H1 (cell line): ENCODE measurements at regions not wholly inside any gene's neighbourhood (a gene's known extent, or its start where the extent isn't known, plus 50 kb on each side); places are given as distances from the start of the nearest gene placed in this dataset.

Source experiments
- CTCF ChIA-PET: fragments of 300-600 bp; sonication (Branson Sonifier 250); formaldehyde crosslinking; loops from one replicate; lab custom pipeline; 2021; ENCODE audit not compliant: partially characterized antibody; lab: Charles Lee
- POLR2A ChIA-PET: fragments of 300-600 bp; sonication (Branson Sonifier 250); formaldehyde crosslinking; loops from one replicate; lab custom pipeline; 2021; ENCODE audit warnings: inconsistent platforms; ENCODE audit not compliant: partially characterized antibody; lab: Charles Lee
- DNase-seq, 2 experiments: peaks; one replicate each; pipeline versions ENCODE4 v3.0.0 to v3.0.0-alpha.2; 2010 to 2022; ENCODE audit warnings: low spot score in 2 of 2, low read depth in 1 of 2, mixed read lengths in 1 of 2
- FAIRE-seq: peaks from 2 replicates; lab custom pipeline; 2011; peaks lifted over from hg19 to GRCh38; lab: Jason Lieb, UNC
- H2AFZ ChIP-seq: 2 replicates; pipeline ENCODE4 v1.8.1; 2012; ENCODE audit warnings: low read length, inconsistent platforms
- H2AK5ac ChIP-seq: 2 replicates; pipeline ENCODE4 v1.6.1; 2013; ENCODE audit warnings: low read depth, low read length
- H2BK120ac ChIP-seq: replicated peaks from 2 replicates; pipeline ENCODE3; 2013; ENCODE audit warnings: low read depth, low read length, inconsistent platforms
- H2BK12ac ChIP-seq: 2 replicates; pipeline ENCODE4 v1.6.1; 2013; ENCODE audit warnings: low read depth, low read length
- H2BK15ac ChIP-seq: 2 replicates; pipeline ENCODE4 v1.6.1; 2013; ENCODE audit warnings: low read length
- H2BK20ac ChIP-seq: 2 replicates; pipeline ENCODE4 v1.6.1; 2013; ENCODE audit warnings: low read length
- H2BK5ac ChIP-seq: 2 replicates; pipeline ENCODE4 v1.6.1; 2013; ENCODE audit warnings: low read depth, low read length
- H3K14ac ChIP-seq: 2 replicates; pipeline ENCODE4 v1.6.1; 2013; ENCODE audit warnings: inconsistent platforms; ENCODE audit not compliant: insufficient read length
- H3K18ac ChIP-seq: 2 replicates; pipeline ENCODE4 v1.6.1; 2013; ENCODE audit warnings: low read length; ENCODE audit errors: extremely low read depth
- H3K23ac ChIP-seq: 2 replicates; pipeline ENCODE4 v1.6.1; 2013; ENCODE audit warnings: inconsistent platforms; ENCODE audit not compliant: insufficient read length
- H3K23me2 ChIP-seq: 2 replicates; pipeline ENCODE4 v1.6.1; 2013; ENCODE audit warnings: low read depth, low read length
- H3K27ac ChIP-seq: 2 replicates; pipeline ENCODE4 v1.6.1; 2011; ENCODE audit warnings: low read depth, low read length, inconsistent platforms
- H3K27me3 ChIP-seq, 4 experiments: replicated peaks in 1 of 4; 1 replicate in 1 of 4; 2 replicates in 3 of 4; pipeline versions ENCODE4 v1.6.1 to v1.8.1; 2011 to 2013; ENCODE audit warnings: low read length in 3 of 4, mild to moderate bottlenecking in 3 of 4, inconsistent platforms in 2 of 4, mixed read lengths in 2 of 4, moderate library complexity in 1 of 4; ENCODE audit not compliant: control insufficient read depth in 3 of 4, insufficient read depth in 3 of 4; ENCODE audit errors: extremely low read depth in 1 of 4
- H3K36me3 ChIP-seq, 4 experiments: 2 replicates each; pipeline versions ENCODE4 v1.6.1 to v1.8.1; 2011 to 2013; ENCODE audit warnings: mild to moderate bottlenecking in 4 of 4, low read length in 3 of 4, moderate library complexity in 2 of 4, control low read depth in 1 of 4, inconsistent platforms in 1 of 4; ENCODE audit not compliant: insufficient read depth in 4 of 4, control insufficient read depth in 2 of 4
- H3K4ac ChIP-seq: replicated peaks from 2 replicates; pipeline ENCODE3; 2013; ENCODE audit warnings: low read length, low read depth, mixed read lengths, inconsistent platforms; ENCODE audit not compliant: insufficient read length
- H3K4me1 ChIP-seq, 4 experiments: replicated peaks in 1 of 4; 1 replicate in 1 of 4; 2 replicates in 3 of 4; pipeline versions ENCODE4 v1.6.1 to v1.8.1; 2011 to 2013; ENCODE audit warnings: low read length in 3 of 4, inconsistent platforms in 2 of 4, mixed read lengths in 1 of 4; ENCODE audit not compliant: insufficient read depth in 4 of 4, control insufficient read depth in 3 of 4
- H3K4me2 ChIP-seq, 2 experiments: 2 replicates each; pipeline versions ENCODE4 v1.6.1 to v1.8.1; 2011 to 2013; ENCODE audit warnings: low read depth in 2 of 2, low read length in 2 of 2, control low read depth in 1 of 2, inconsistent platforms in 1 of 2, mild to moderate bottlenecking in 1 of 2; ENCODE audit not compliant: insufficient read depth in 1 of 2
- H3K4me3 ChIP-seq, 4 experiments: fragments of 200-600, 300-600 bp in 1 of 4; sonication (generic), shearing (Covaris generic), sonication (Bioruptor Twin) in 1 of 4; 2 replicates each; pipeline versions ENCODE4 v1.5.1 to v1.8.1; 2011 to 2016; ENCODE audit warnings: low read length in 4 of 4, low read depth in 3 of 4, control low read depth in 2 of 4, inconsistent platforms in 2 of 4, mild to moderate bottlenecking in 2 of 4, mixed read lengths in 1 of 4, moderate library complexity in 1 of 4; ENCODE audit not compliant: insufficient read depth in 2 of 4; ENCODE audit errors: extremely low read depth in 1 of 4
- H3K56ac ChIP-seq: replicated peaks from 2 replicates; pipeline ENCODE3; 2013; ENCODE audit warnings: low read depth, mild to moderate bottlenecking, mixed read lengths, low read length, inconsistent platforms; ENCODE audit not compliant: insufficient read length
- H3K79me1 ChIP-seq: 2 replicates; pipeline ENCODE4 v1.6.1; 2013; ENCODE audit warnings: low read depth, low read length, control low read depth
- H3K79me2 ChIP-seq, 2 experiments: 2 replicates each; pipeline versions ENCODE4 v1.6.1 to v1.8.1; 2012 to 2013; ENCODE audit warnings: low read length in 2 of 2, mild to moderate bottlenecking in 2 of 2, inconsistent platforms in 1 of 2; ENCODE audit not compliant: insufficient read depth in 2 of 2, control insufficient read depth in 1 of 2
- H3K9ac ChIP-seq, 4 experiments: replicated peaks in 1 of 4; 1 replicate in 1 of 4; 2 replicates in 3 of 4; pipeline versions ENCODE4 v1.6.1 to v1.8.1; 2011 to 2013; ENCODE audit warnings: low read depth in 3 of 4, low read length in 3 of 4, control low read depth in 2 of 4, mild to moderate bottlenecking in 2 of 4, moderate library complexity in 2 of 4, inconsistent platforms in 1 of 4; ENCODE audit errors: extremely low read depth in 1 of 4
- H3K9me3 ChIP-seq, 2 experiments: 2 replicates each; pipeline versions ENCODE4 v1.6.1 to v1.8.1; 2012 to 2013; ENCODE audit warnings: mild to moderate bottlenecking in 2 of 2, moderate library complexity in 2 of 2, control low read depth in 1 of 2, inconsistent platforms in 1 of 2, low read depth in 1 of 2, low read length in 1 of 2, mixed read lengths in 1 of 2; ENCODE audit not compliant: insufficient read depth in 2 of 2
- H4K20me1 ChIP-seq, 2 experiments: replicated peaks in 1 of 2; 2 replicates each; pipeline versions ENCODE3 to v1.8.1; 2011 to 2013; ENCODE audit warnings: inconsistent platforms in 2 of 2, low read length in 2 of 2, mild to moderate bottlenecking in 1 of 2; ENCODE audit not compliant: insufficient read depth in 2 of 2, control insufficient read depth in 1 of 2
- H4K5ac ChIP-seq: 2 replicates; pipeline ENCODE4 v1.6.1; 2013; ENCODE audit warnings: low read length, low read depth, mixed read lengths, inconsistent platforms; ENCODE audit not compliant: insufficient read length
- H4K8ac ChIP-seq: 2 replicates; pipeline ENCODE4 v1.8.0; 2013; ENCODE audit warnings: mild to moderate bottlenecking, moderate library complexity, low read length, inconsistent platforms; ENCODE audit not compliant: insufficient read depth; ENCODE audit errors: extremely low read depth
- H4K91ac ChIP-seq: replicated peaks from 2 replicates; pipeline ENCODE3; 2013; ENCODE audit warnings: low read length, mixed read lengths, inconsistent platforms; ENCODE audit not compliant: insufficient read length
- NANOG ChIP-seq: IDR thresholded peaks from 2 replicates; pipeline ENCODE4 v1.6.1; 2011; ENCODE audit warnings: low read length, low read depth, mild to moderate bottlenecking, inconsistent platforms; ENCODE audit not compliant: insufficient read depth, poor library complexity, severe bottlenecking
- RBBP5 ChIP-seq: IDR thresholded peaks from 2 replicates; pipeline ENCODE4 v1.7.1; 2012; ENCODE audit warnings: low read depth, mild to moderate bottlenecking, inconsistent platforms, low read length, moderate library complexity, borderline replicate concordance
- RNF2 ChIP-seq: fragments of 200-900, 300-1000 bp; sonication (generic); IDR thresholded peaks from 2 replicates; pipeline ENCODE4 v1.7.1; 2016; ENCODE audit warnings: borderline replicate concordance, low read depth, mild to moderate bottlenecking, antibody characterized with exemption, low read length; ENCODE audit not compliant: poor library complexity, severe bottlenecking; ENCODE audit errors: missing control alignments
- SUZ12 ChIP-seq: fragments of 200-600 bp; sonication (generic); IDR thresholded peaks from 2 replicates; pipeline ENCODE4 v1.6.1; 2012; ENCODE audit warnings: mild to moderate bottlenecking, inconsistent platforms, low read length, moderate library complexity, mixed read lengths
- YY1 ChIP-seq: IDR thresholded peaks from 2 replicates; pipeline ENCODE4 v1.6.1; 2011; ENCODE audit warnings: low read depth, mild to moderate bottlenecking, low read length

- Histone ChIP-seq H3K79me2 (no peaks in the 10 kb centered on the region), H2AK5ac (no peak overlapping the region), H3K56ac (no peak overlapping the region), H4K20me1 (no peaks in the 10 kb centered on the region), H2BK5ac (no peak overlapping the region), H4K5ac (no peak overlapping the region), H3K27me3 (no peaks in the 10 kb centered on the region), H3K9ac (no peak overlapping the region), H3K9me3 (no peaks in the 10 kb centered on the region), H3K4me3 (no peak overlapping the region), H3K23me2 (no peaks in the 10 kb centered on the region), H2AFZ (no peak overlapping the region), H2BK120ac (no peak overlapping the region), H4K91ac (no peak overlapping the region), H3K79me1 (no peaks in the 10 kb centered on the region), H3K14ac (no peak overlapping the region), H2BK12ac (no peak overlapping the region), H2BK20ac (no peak overlapping the region), H3K4ac (no peak overlapping the region), H3K4me2 (no peak overlapping the region), H3K27ac (no peak overlapping the region), H4K8ac (no peak overlapping the region), H3K36me3 (no peaks in the 10 kb centered on the region), H3K4me1 (no peaks in the 10 kb centered on the region), H3K18ac (no peak overlapping the region), H2BK15ac (no peak overlapping the region), H3K23ac (no peak overlapping the region)
- ChIA-PET POLR2A (no interaction called here), CTCF (no interaction called here)
- FAIRE-seq (no peak), DNase-seq (no peak)
- TF ChIP-seq NANOG (no peak), RNF2 (no peak), SUZ12 (no peak), YY1 (no peak), RBBP5 (no peak)
Measured at GRCh38 chr20:7291946-7292345, 524.5 kb downstream of the BMP2 start.
